Panc1 (cell line): ENCODE measurements at regions not wholly inside any gene's neighbourhood (a gene's known extent, or its start where the extent isn't known, plus 50 kb on each side); places are given as distances from the start of the nearest gene placed in this dataset.

ENCODE experiments used
- ATAC-seq: fragments of 200-7000 bp; cut with Tn5 transposase; 2 replicates; pipeline ENCODE4 v1.9.1; 2020; ENCODE audit warnings: mild to moderate bottlenecking, moderate library complexity
- BruUV-seq: library from RNA; stranded (reverse); fragments of 400-500 nt; replicated peaks from 2 replicates; lab custom pipeline; 2021; lab: Mats Ljungman, UMichigan
- CTCF ChIA-PET: fragments of 300-600 bp; sonication (Branson Sonifier 250); formaldehyde crosslinking; loops from one replicate; lab custom pipeline; 2022; ENCODE audit warnings: antibody characterized with exemption; lab: Charles Lee
- POLR2A ChIA-PET: fragments of 300-600 bp; sonication (Branson Sonifier 250); formaldehyde crosslinking; loops from one replicate; lab custom pipeline; 2022; ENCODE audit warnings: antibody characterized with exemption; lab: Charles Lee
- DNase-seq: peaks from one replicate; pipeline ENCODE4 v3.0.0-alpha.2; 2010; ENCODE audit warnings: low read depth, low spot score
- H3K27ac ChIP-seq: 2 replicates; pipeline ENCODE4 v1.5.1; 2011; ENCODE audit warnings: mild to moderate bottlenecking, low read length, inconsistent platforms
- H3K27me3 ChIP-seq: fragments of 200-500 bp; sonication (Bioruptor generic); 2 replicates; pipeline ENCODE4 v1.6.0; 2014; ENCODE audit warnings: low read length, inconsistent platforms; ENCODE audit not compliant: control insufficient read depth, insufficient read depth
- H3K36me3 ChIP-seq: fragments of 200-500 bp; sonication (Bioruptor generic); 2 replicates; pipeline ENCODE4 v1.5.1; 2014; ENCODE audit warnings: inconsistent platforms, mild to moderate bottlenecking, low read length, moderate library complexity; ENCODE audit not compliant: control insufficient read depth, insufficient read depth
- H3K4me1 ChIP-seq: 2 replicates; pipeline ENCODE4 v1.5.1; 2011; ENCODE audit warnings: inconsistent platforms, mild to moderate bottlenecking, low read length, moderate library complexity; ENCODE audit not compliant: control insufficient read depth, insufficient read depth
- H3K4me3 ChIP-seq, 2 experiments: 2 replicates each; pipeline ENCODE4 v1.5.1; 2011 to 2012; ENCODE audit warnings: low read depth in 2 of 2, low read length in 2 of 2, mild to moderate bottlenecking in 2 of 2, inconsistent platforms in 1 of 2, moderate library complexity in 1 of 2
- H3K9me3 ChIP-seq: fragments of 200-500 bp; sonication (Bioruptor generic); 2 replicates; pipeline ENCODE4 v1.5.1; 2014; ENCODE audit warnings: low read depth, mild to moderate bottlenecking, inconsistent platforms, low read length, moderate library complexity; ENCODE audit not compliant: control insufficient read depth, insufficient read depth
- CTCF ChIP-seq: fragments of 450-650 bp; IDR thresholded peaks from 2 replicates; pipeline ENCODE4 v1.5.1; 2017; ENCODE audit warnings: mild to moderate bottlenecking
- POLR2AphosphoS5 ChIP-seq: IDR thresholded peaks from 2 replicates; pipeline ENCODE4 v1.6.1; 2012; ENCODE audit warnings: mild to moderate bottlenecking, low read depth, low read length, moderate library complexity
- REST ChIP-seq, 2 experiments: IDR thresholded peaks; 2 replicates each; pipeline ENCODE4 v1.6.1; 2011 to 2012; ENCODE audit warnings: low read depth in 2 of 2, control low read depth in 1 of 2, low read length in 1 of 2, mild to moderate bottlenecking in 1 of 2, moderate library complexity in 1 of 2; ENCODE audit not compliant: insufficient read depth in 1 of 2
- SIN3A ChIP-seq: IDR thresholded peaks from 2 replicates; pipeline ENCODE4 v1.6.1; 2012; ENCODE audit warnings: low read depth, mild to moderate bottlenecking, low read length, moderate library complexity, borderline replicate concordance; ENCODE audit not compliant: insufficient read depth
- TCF7L2 ChIP-seq: IDR thresholded peaks from 2 replicates; pipeline ENCODE4 v1.6.1; 2011; ENCODE audit warnings: mild to moderate bottlenecking, low read depth, low read length, inconsistent platforms
- in situ Hi-C: cut with HindIII; loops from 2 replicates; pipeline ENCODE4 v1.10.0; 2016; ENCODE audit warnings: low sequenced_read_pairs, low pct_unique_long_range_greater_than_20kb
- intact Hi-C: fragments of 100-400 bp; cut with micrococcal nuclease; formaldehyde crosslinking; loops from one replicate; pipeline ENCODE4 v1.10.0; 2022; ENCODE audit not compliant: unreplicated experiment

GRCh38 chr12:78308701-78309100, 478.0 kb downstream of the NAV3 start:
- no TSS peak for BruUV-seq
- no peak overlapping the region for H3K4me3 ChIP-seq
- POLR2A ChIA-PET, result no interaction called here
- no peak for ATAC-seq
- no peak for TF ChIP-seq SIN3A
- TF ChIP-seq REST (IDR thresholded peaks at IDR 0.05; ENCODE audit: insufficient read depth in 1 of 2, low read depth in 2 of 2, low read length in 1 of 2), result no peak
- no peak for TF ChIP-seq POLR2AphosphoS5
- TF ChIP-seq CTCF, result no peak
- TF ChIP-seq TCF7L2, result no peak
- CTCF ChIA-PET, result no interaction called here
- in situ Hi-C loops, result no loop called here
- no peaks in the 10 kb centered on the region for H3K4me1 ChIP-seq
- intact Hi-C loops, result no loop called here
- H3K27ac ChIP-seq, result no peak overlapping the region
- no peaks in the 10 kb centered on the region for H3K27me3 ChIP-seq
- H3K36me3 ChIP-seq, result no peaks in the 10 kb centered on the region
- 0 out of 2 replicates have a peak, but pooled peaks cover 3% of the 10 kb centered on the region for H3K9me3 ChIP-seq
- no peak for DNase-seq

GRCh38 chr12:78315028-78315427, 484.3 kb downstream of the NAV3 start:
- ChIA-PET CTCF (no interaction called here), POLR2A (no interaction called here)
- no peak for DNase-seq
- intact Hi-C loops, result no loop called here
- Histone ChIP-seq H3K36me3 (no peaks in the 10 kb centered on the region; the same call in 1 of the 2 replicates), H3K4me3 (no peak overlapping the region), H3K27ac (no peak overlapping the region), H3K4me1 (no peaks in the 10 kb centered on the region), H3K27me3 (no peaks in the 10 kb centered on the region), H3K9me3 (no peaks in the 10 kb centered on the region)
- BruUV-seq, result no TSS peak
- in situ Hi-C loops, result no loop called here
- TF ChIP-seq CTCF (no peak), POLR2AphosphoS5 (no peak), REST (IDR thresholded peaks at IDR 0.05; ENCODE audit: insufficient read depth in 1 of 2, low read depth in 2 of 2, low read length in 1 of 2) (no peak), SIN3A (no peak), TCF7L2 (no peak)
- no peak for ATAC-seq
